ENCODE measurements at regions not wholly inside any gene's neighbourhood (a gene's known extent, or its start where the extent isn't known, plus 50 kb on each side); places are given as distances from the start of the nearest gene placed in this dataset.
A peak's percentile ranks its signal among the peaks of the same experiment; 100 is the strongest.

DNA sequence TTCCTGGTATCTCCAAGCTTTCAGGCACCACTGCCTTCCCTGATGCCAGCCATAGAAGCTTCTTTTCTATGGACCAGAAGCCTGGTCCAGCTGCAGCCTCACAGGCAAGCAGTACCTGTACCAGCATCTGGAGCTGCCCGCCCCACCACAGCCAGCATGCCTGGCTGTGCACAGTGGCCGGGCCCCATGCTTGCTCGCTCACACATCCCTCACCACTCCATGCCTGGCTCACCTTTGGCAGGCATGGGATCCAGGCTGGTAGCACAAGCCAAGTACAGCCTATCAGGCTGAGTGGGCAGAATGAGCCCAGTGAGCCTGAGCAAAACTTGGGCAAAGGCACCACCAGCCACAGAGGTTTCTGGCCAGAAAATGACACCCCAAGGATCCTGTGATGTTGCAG is 93.4 kb downstream of the TPRA1 start:
- H3K27ac Mint-ChIP-seq (ENCODE audit: unreplicated experiment) = no peak overlapping the region
- TF ChIP-seq, protein P1, sequence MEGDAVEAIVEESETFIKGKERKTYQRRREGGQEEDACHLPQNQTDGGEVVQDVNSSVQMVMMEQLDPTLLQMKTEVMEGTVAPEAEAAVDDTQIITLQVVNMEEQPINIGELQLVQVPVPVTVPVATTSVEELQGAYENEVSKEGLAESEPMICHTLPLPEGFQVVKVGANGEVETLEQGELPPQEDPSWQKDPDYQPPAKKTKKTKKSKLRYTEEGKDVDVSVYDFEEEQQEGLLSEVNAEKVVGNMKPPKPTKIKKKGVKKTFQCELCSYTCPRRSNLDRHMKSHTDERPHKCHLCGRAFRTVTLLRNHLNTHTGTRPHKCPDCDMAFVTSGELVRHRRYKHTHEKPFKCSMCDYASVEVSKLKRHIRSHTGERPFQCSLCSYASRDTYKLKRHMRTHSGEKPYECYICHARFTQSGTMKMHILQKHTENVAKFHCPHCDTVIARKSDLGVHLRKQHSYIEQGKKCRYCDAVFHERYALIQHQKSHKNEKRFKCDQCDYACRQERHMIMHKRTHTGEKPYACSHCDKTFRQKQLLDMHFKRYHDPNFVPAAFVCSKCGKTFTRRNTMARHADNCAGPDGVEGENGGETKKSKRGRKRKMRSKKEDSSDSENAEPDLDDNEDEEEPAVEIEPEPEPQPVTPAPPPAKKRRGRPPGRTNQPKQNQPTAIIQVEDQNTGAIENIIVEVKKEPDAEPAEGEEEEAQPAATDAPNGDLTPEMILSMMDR (IDR thresholded peaks at IDR 0.05) = no peak
- H3K9me3 Mint-ChIP-seq (ENCODE audit: unreplicated experiment) = peaks cover 11% of the 10 kb centered on the region

DNA sequence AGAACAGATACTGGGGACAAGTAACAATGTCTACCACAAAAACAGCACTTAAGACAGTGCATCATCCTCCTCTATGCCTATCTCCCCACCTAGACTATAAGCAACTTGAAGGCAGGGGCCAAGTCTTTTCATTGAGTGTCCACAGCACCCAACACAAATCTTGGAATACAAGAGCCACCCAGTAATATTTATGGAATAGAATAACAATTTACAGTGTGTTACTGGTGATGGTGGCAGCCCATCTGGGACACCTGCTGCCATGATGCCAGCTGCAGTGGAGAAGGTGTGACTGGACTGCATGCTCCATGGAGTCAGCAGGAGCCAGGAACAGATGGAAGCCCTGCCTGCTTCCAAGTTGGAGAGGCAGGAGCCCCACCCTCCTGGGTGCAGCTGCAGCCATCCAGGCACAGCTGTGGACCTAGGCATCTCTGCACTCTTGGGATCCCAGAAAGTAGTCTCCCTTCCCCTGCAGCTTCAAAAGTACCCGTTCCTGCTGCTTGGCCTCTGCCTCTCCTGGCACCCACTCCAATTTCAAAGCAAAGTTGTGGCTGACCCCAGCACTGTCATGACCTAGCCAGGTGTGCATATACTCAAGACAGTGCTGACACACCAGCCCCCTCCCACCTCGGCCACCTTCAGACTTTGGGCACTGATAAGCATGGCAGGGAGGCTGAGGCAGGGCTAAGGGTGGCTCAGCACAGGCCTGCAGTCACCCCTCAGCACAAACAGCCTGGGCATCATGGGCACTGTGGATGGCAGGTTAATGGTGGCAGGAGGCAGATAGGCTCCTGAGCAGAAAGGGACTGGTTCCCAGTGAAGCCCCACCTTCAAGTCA is 94.5 kb downstream of the TPRA1 start:
- Mint-ChIP-seq H3K4me3 (ENCODE audit: unreplicated experiment) (no peak overlapping the region), H3K27me3 (ENCODE audit: unreplicated experiment) (peaks cover 25% of the 10 kb centered on the region), H3K36me3 (ENCODE audit: unreplicated experiment) (no peaks in the 10 kb centered on the region), H3K9me3 (ENCODE audit: unreplicated experiment) (peaks cover 6% of the 10 kb centered on the region), H3K27ac (ENCODE audit: unreplicated experiment) (no peak overlapping the region), H3K4me1 (ENCODE audit: unreplicated experiment) (no peaks in the 10 kb centered on the region)
- TF ChIP-seq, protein P1 (IDR thresholded peaks at IDR 0.05) = no peak
- peak; percentile 75 for DNase-seq (ENCODE audit: extremely low spot score, unreplicated experiment)

More for the DNA sequence above, 93.4 kb downstream of the TPRA1 start:
- Mint-ChIP-seq H3K4me3 (ENCODE audit: unreplicated experiment) (no peak overlapping the region), H3K27me3 (ENCODE audit: unreplicated experiment) (peaks cover 28% of the 10 kb centered on the region), H3K4me1 (ENCODE audit: unreplicated experiment) (no peaks in the 10 kb centered on the region), H3K36me3 (ENCODE audit: unreplicated experiment) (no peaks in the 10 kb centered on the region)
- DNase-seq (ENCODE audit: extremely low spot score, unreplicated experiment) = peak; percentile 76

DNA sequence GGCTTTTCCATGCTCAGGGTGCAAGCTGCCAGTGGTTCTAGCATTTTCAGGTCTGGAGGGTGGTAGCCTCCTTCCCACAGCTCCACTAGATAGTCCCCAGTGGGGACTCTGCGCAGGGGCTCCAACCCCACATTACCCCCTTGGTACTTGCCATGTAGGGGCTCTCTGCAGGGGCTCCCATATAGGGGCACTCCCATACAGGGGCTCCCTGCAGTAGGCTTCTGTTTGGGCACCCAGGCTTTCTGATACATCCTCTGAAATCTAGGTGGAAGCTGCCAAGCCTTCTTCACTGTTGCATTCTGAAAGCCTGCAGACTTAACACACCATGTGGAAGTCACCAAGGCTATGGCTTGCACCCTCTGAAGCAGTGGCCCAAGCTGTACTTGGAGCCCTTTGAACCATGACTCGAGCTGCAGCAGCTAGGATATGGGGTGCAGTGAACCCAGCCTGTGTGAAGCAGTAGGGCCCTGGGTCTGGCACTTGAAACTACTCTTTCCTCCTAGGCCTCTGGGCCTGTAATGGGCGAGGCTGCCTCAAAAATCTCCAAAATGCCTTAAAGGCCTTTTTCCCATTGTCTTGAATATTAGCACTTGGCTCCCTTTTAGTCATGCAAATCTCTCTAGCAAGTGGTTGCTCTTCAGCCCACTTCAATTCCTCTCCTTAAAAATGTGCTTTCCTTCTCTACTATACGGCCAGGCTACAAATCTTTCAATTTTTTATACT is 96.4 kb downstream of the TPRA1 start:
- H3K36me3 Mint-ChIP-seq (ENCODE audit: unreplicated experiment) = no peaks in the 10 kb centered on the region
- H3K4me1 Mint-ChIP-seq (ENCODE audit: unreplicated experiment) = no peaks in the 10 kb centered on the region
- H3K9me3 Mint-ChIP-seq (ENCODE audit: unreplicated experiment) = no peaks in the 10 kb centered on the region
- peak; percentile 60 for DNase-seq (ENCODE audit: extremely low spot score, unreplicated experiment)
- H3K27me3 Mint-ChIP-seq (ENCODE audit: unreplicated experiment) = peaks cover 20% of the 10 kb centered on the region
- H3K4me3 Mint-ChIP-seq (ENCODE audit: unreplicated experiment) = no peak overlapping the region
- no peak overlapping the region for H3K27ac Mint-ChIP-seq (ENCODE audit: unreplicated experiment)
- TF ChIP-seq, protein P1 (IDR thresholded peaks at IDR 0.05) = no peak

DNA sequence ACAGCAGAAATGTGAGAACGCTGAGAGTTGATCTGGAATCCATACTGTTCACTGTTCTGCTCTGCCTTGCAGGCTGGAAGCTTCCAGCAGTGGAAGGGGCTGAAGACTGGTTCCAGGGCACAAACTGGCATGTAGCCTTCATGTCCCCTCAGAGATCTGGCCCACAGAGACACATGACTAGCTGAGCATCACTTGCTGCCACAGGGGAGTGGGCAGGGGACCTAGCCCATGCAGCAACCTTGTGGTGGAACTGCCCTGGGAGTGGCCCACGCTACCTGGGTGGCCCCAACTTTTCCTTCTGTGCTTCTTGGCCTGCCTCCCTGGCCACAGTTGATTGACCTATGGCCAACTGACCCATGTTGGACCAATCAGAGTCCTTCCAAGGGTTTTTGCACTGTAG is 98.1 kb downstream of the TPRA1 start:
- Mint-ChIP-seq H3K27ac (ENCODE audit: unreplicated experiment) (no peak overlapping the region), H3K4me3 (ENCODE audit: unreplicated experiment) (no peak overlapping the region), H3K36me3 (ENCODE audit: unreplicated experiment) (no peaks in the 10 kb centered on the region), H3K27me3 (ENCODE audit: unreplicated experiment) (peaks cover 18% of the 10 kb centered on the region), H3K4me1 (ENCODE audit: unreplicated experiment) (no peaks in the 10 kb centered on the region), H3K9me3 (ENCODE audit: unreplicated experiment) (no peaks in the 10 kb centered on the region)
- TF ChIP-seq, protein P1 (IDR thresholded peaks at IDR 0.05) = no peak
- peak; percentile 70 for DNase-seq (ENCODE audit: extremely low spot score, unreplicated experiment)

DNA sequence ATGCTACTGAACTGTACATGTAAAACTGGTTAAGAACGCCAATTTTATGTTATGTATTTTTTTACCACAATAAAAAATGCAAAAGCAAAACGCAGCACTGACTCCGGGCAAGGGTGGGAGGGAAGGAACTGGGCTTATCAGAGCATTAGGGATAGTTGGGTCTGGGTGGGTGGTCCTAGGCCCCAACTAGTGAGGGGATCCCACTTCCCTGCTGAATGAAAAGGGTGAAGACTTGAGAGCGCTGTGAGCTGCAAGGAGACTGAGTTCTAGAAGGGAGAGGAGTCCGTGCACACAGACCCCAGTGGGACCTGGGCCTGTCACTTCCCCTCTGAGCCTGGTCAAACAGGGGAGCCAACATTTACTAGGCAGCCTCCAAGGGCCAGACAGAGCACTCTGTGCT is 98.6 kb downstream of the TPRA1 start:
- Mint-ChIP-seq H3K4me3 (ENCODE audit: unreplicated experiment) (no peak overlapping the region), H3K36me3 (ENCODE audit: unreplicated experiment) (no peaks in the 10 kb centered on the region), H3K27ac (ENCODE audit: unreplicated experiment) (no peak overlapping the region), H3K4me1 (ENCODE audit: unreplicated experiment) (no peaks in the 10 kb centered on the region), H3K27me3 (ENCODE audit: unreplicated experiment) (peaks cover 18% of the 10 kb centered on the region), H3K9me3 (ENCODE audit: unreplicated experiment) (no peaks in the 10 kb centered on the region)
- TF ChIP-seq, protein P1 (IDR thresholded peaks at IDR 0.05) = no peak
- DNase-seq (ENCODE audit: extremely low spot score, unreplicated experiment) = peak; percentile 68

All from osteocyte (in vitro differentiated cells).